ENCODE measurements at regions not wholly inside any gene's neighbourhood (a gene's known extent, or its start where the extent isn't known, plus 50 kb on each side); places are given as distances from the start of the nearest gene placed in this dataset.

- DNase-seq = no peak
- no peak overlapping the region for H3K27ac Mint-ChIP-seq
- no peak for TF ChIP-seq CTCF (IDR thresholded peaks at IDR 0.05)
- H3K27me3 Mint-ChIP-seq (ENCODE audit: low read depth, poor library complexity) = peaks cover 11% of the 10 kb centered on the region
- peaks cover 21% of the 10 kb centered on the region for H3K4me1 Mint-ChIP-seq
- no peak overlapping the region for H3K4me3 Mint-ChIP-seq
- no peaks in the 10 kb centered on the region for H3K9me3 Mint-ChIP-seq
- no peaks in the 10 kb centered on the region for H3K36me3 Mint-ChIP-seq (ENCODE audit: low read depth)
Measured at GRCh38 chr19:32091241-32091640, 254.2 kb upstream of the ZNF507 start.

DNA sequence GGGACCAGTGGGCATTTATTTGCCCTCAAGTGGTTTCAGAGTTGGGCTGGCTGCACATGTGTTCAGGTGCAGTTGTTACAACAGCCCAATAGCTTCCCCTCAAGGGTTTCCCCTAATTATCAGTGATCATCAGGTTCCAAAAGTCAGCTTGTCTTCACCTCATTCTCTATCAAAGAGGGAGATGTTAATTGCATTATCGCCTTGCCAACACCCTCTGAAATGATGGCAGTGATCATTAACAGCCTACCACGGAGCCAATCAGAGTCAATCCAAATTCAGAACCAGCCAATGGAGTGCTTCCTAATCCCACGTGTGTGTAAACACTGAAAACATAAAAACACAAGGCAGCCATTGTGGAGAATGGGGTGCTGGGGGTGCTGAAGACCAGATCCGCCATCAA lies 248.4 kb upstream of the ZNF507 start:
- H3K9me3 Mint-ChIP-seq = peaks cover 35% of the 10 kb centered on the region
- no peak for DNase-seq
- peaks cover 12% of the 10 kb centered on the region for H3K36me3 Mint-ChIP-seq (ENCODE audit: low read depth)
- no peak overlapping the region for H3K27ac Mint-ChIP-seq
- TF ChIP-seq CTCF (IDR thresholded peaks at IDR 0.05) = no peak
- H3K4me3 Mint-ChIP-seq = no peak overlapping the region
- H3K4me1 Mint-ChIP-seq = peaks cover 5% of the 10 kb centered on the region
- H3K27me3 Mint-ChIP-seq (ENCODE audit: low read depth, poor library complexity) = peaks cover 10% of the 10 kb centered on the region

- H3K9me3 Mint-ChIP-seq = peaks cover 35% of the 10 kb centered on the region
- H3K27ac Mint-ChIP-seq = no peak overlapping the region
- DNase-seq = no peak
- no peak for TF ChIP-seq CTCF (IDR thresholded peaks at IDR 0.05)
- peaks cover 5% of the 10 kb centered on the region for H3K27me3 Mint-ChIP-seq (ENCODE audit: low read depth, poor library complexity)
- no peak overlapping the region for H3K4me3 Mint-ChIP-seq
- peaks cover 5% of the 10 kb centered on the region for H3K4me1 Mint-ChIP-seq
- H3K36me3 Mint-ChIP-seq (ENCODE audit: low read depth) = peaks cover 12% of the 10 kb centered on the region
Measured at GRCh38 chr19:32097620-32098019, 247.8 kb upstream of the ZNF507 start.

DNA sequence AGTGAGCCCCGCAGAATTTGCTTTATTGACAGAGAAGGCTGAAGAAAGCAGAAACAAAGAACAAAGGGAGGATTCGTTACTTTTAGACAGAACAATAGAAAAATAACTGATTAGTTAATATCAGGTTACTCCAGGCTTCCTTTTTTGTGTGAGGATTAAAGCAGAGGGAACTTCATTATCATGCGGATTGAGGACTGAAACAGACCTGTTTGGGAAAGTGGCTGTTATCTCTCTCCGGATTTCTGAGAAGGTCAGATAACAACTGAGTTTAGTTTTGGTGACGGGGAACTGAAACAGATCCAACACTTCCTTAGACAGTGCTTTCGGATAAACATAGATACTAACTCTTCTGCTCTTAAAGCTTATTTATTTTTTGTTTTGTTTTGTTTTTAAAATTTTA lies 246.4 kb upstream of the ZNF507 start:
- H3K4me1 Mint-ChIP-seq = peaks cover 17% of the 10 kb centered on the region
- peaks cover 12% of the 10 kb centered on the region for H3K36me3 Mint-ChIP-seq (ENCODE audit: low read depth)
- peaks cover 35% of the 10 kb centered on the region for H3K9me3 Mint-ChIP-seq
- no peak overlapping the region for H3K27ac Mint-ChIP-seq
- peaks cover 2% of the 10 kb centered on the region for H3K27me3 Mint-ChIP-seq (ENCODE audit: low read depth, poor library complexity)
- no peak for TF ChIP-seq CTCF (IDR thresholded peaks at IDR 0.05)
- H3K4me3 Mint-ChIP-seq = no peak overlapping the region
- no peak for DNase-seq

DNA sequence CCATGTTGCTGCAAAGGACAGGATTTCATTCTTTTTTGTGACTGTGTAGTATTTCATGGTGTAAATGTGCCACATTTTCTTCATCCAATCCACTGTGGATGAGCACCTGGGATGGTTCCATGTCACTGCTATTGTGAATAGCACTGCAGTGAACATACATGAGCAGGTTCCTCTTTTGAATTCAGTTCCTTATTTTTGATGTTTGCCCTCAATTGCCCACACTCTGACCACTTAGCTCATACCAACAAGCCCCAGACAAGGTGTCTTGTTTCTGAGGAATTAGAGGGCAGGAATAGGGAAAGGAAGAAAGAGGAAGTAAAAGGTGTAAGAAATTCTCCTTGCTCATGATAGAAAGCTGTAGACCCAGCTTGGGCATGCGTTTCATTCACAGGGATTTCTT lies 244.2 kb upstream of the ZNF507 start:
- Mint-ChIP-seq H3K27ac (no peak overlapping the region), H3K4me3 (no peak overlapping the region)
- no peak for DNase-seq

More for the DNA sequence above, 244.2 kb upstream of the ZNF507 start:
- Mint-ChIP-seq H3K4me1 (peaks cover 34% of the 10 kb centered on the region), H3K9me3 (peaks cover 35% of the 10 kb centered on the region), H3K36me3 (ENCODE audit: low read depth) (peaks cover 12% of the 10 kb centered on the region), H3K27me3 (ENCODE audit: low read depth, poor library complexity) (no peaks in the 10 kb centered on the region)
- no peak for TF ChIP-seq CTCF (IDR thresholded peaks at IDR 0.05)

Data from nephron progenitor cell (in vitro differentiated cells).